Adrenal gland (tissue), 9 donors: ENCODE measurements at regions not wholly inside any gene's neighbourhood (a gene's known extent, or its start where the extent isn't known, plus 50 kb on each side); places are given as distances from the start of the nearest gene placed in this dataset.

Experiments used
- DNase-seq, 7 donors: peaks; one replicate each; pipeline ENCODE4 v3.0.0-alpha.2; 2019 to 2020
- H3K27ac ChIP-seq, 5 donors: fragments of 200-600 bp; sonication (generic) in 4 of 5; 1 replicate in 3 of 5; 2 replicates in 2 of 5; pipeline versions ENCODE4 v1.5.1 to v1.8.0; 2016 to 2020; ENCODE audit warnings: mild to moderate bottlenecking in 1 of 5
- H3K27me3 ChIP-seq: fragments of 200-600 bp; 2 replicates; pipeline ENCODE4 v1.8.0; 2021
- H3K36me3 ChIP-seq, 2 donors: fragments of 200-600 bp; replicated peaks in 1 of 2; 1 replicate in 1 of 2; 2 replicates in 1 of 2; pipeline versions ENCODE4 v1.5.1 to v1.8.0; 2018 to 2022
- H3K4me1 ChIP-seq, 2 donors: fragments of 200-600 bp; replicated peaks in 1 of 2; 1 replicate in 1 of 2; 2 replicates in 1 of 2; pipeline versions ENCODE4 v1.5.1 to v1.8.0; 2018 to 2021
- H3K4me3 ChIP-seq, 4 donors: fragments of 200-600 bp; sonication (generic) in 3 of 4; one replicate each; pipeline ENCODE4 v1.5.1; 2016 to 2018
- H3K9me3 ChIP-seq, 3 donors: fragments of 200-600 bp; sonication (generic) in 1 of 3; replicated peaks in 1 of 3; 1 replicate in 2 of 3; 2 replicates in 1 of 3; pipeline versions ENCODE4 v1.5.1 to v1.8.0; 2016 to 2021
- POLR2A ChIP-seq, 2 donors: fragments of 450-650 bp; IDR thresholded peaks; one replicate each; pipeline ENCODE4 v1.6.1; 2017; ENCODE audit warnings: antibody characterized with exemption in 2 of 2, mild to moderate bottlenecking in 2 of 2, moderate library complexity in 1 of 2
- WGBS, 4 donors: extraction: QIAGEN DNeasy Blood & Tissue Kit in 2 of 4; methylation state at CpG; one replicate each; pipeline versions ENCODE4 v1.1.5 to v1.1.7; 2013 to 2017; 5-methylcytosine and 5-hydroxymethylcytosine counted together
- intact Hi-C, 2 donors: fragments of 100-400 bp; cut with DNase I; formaldehyde crosslinking; loops; one replicate each; pipeline versions ENCODE4 v1.14.1 to v1.15.0; 2022 to 2023
- TF ChIP-seq, protein P1 (sequence below), 6 experiments: fragments of 450-650 bp in 4 of 6; fragments of 200-600 bp in 2 of 6; sonication (generic) in 1 of 6; IDR thresholded peaks; 1 replicate in 5 of 6; 2 replicates in 1 of 6; pipeline versions ENCODE4 v1.5.1 to v1.8.0; 2016 to 2021; ENCODE audit warnings: antibody characterized with exemption in 6 of 6, mild to moderate bottlenecking in 2 of 6, moderate library complexity in 1 of 6
- donor health status: healthy with polysubstance abuse.
- donor health status: Bipolar disorder and iron deficiency.
- donor health status: DM: yes; HTN: yes; CAD: no.
- donor health status: DM: no; HTN: no; CAD: no.
- donor health status: DM: no; HTN: no; CAD: no.

DNA sequence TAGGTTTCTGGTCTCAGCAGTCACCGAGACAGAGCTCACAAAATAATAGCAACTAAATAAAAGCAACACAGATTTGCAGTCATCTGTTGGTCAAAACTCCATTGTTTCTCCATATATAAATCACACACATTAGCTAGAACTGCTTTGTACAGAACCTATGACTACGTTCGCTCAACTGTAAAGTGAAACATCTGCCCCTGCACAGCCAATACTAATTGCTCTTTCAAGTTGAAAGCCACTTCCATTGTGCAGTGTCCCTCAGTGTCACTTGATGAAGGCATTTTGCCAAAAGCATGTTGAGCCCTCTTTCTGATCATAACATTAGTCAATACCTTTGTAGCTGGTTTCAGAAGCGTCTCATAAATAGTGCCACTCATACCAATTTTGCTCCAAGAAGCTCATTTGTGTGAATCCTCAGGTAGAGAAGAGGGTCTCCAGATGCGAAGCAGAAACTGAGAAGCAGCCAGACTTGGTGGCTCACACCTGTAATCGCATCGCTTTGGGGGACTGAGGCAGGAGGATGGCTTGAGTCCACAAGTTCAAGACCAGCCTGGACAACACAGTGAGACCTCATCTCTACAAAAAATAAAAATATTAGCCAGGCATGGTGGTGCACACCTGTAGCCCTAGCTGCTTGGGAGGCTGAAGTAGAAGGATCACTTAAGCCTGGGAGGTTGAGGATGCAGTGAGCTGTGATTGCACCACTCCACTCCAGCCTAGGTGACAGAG, 68.9 kb downstream of the PERP start:
- TF ChIP-seq, protein P1, sequence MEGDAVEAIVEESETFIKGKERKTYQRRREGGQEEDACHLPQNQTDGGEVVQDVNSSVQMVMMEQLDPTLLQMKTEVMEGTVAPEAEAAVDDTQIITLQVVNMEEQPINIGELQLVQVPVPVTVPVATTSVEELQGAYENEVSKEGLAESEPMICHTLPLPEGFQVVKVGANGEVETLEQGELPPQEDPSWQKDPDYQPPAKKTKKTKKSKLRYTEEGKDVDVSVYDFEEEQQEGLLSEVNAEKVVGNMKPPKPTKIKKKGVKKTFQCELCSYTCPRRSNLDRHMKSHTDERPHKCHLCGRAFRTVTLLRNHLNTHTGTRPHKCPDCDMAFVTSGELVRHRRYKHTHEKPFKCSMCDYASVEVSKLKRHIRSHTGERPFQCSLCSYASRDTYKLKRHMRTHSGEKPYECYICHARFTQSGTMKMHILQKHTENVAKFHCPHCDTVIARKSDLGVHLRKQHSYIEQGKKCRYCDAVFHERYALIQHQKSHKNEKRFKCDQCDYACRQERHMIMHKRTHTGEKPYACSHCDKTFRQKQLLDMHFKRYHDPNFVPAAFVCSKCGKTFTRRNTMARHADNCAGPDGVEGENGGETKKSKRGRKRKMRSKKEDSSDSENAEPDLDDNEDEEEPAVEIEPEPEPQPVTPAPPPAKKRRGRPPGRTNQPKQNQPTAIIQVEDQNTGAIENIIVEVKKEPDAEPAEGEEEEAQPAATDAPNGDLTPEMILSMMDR (IDR thresholded peaks at IDR 0.05), result no peak
- TF ChIP-seq POLR2A (IDR thresholded peaks at IDR 0.05), result no peak
- Histone ChIP-seq H3K27me3 (no peaks in the 10 kb centered on the region), H3K27ac (no peak overlapping the region), H3K4me1 (no peaks in the 10 kb centered on the region), H3K9me3 (no peaks in the 10 kb centered on the region), H3K4me3 (no peak overlapping the region), H3K36me3 (no peaks in the 10 kb centered on the region)
- 88 to 97% (median 90%) methylated on average over 7 of the region's 7 CpGs for WGBS, 4 donors
- no peak for DNase-seq
- intact Hi-C loops, result no loop called here
